HG02759 (cell line): ENCODE measurements at regions not wholly inside any gene's neighbourhood (a gene's known extent, or its start where the extent isn't known, plus 50 kb on each side); places are given as distances from the start of the nearest gene placed in this dataset.
"Not testable (repeated sequence)": the region's sequence is repeated elsewhere in the genome, so short reads cannot be mapped to it uniquely, and the experiment has no call there.

Experiments used
- ATAC-seq: cut with Tn5 transposase; IDR thresholded peaks from one replicate; pipeline ENCODE4 v1.9.1; 2021; ENCODE audit warnings: mild to moderate bottlenecking, moderate library complexity; ENCODE audit not compliant: unreplicated experiment

GRCh38 chr7:110417611-110418010, 673.3 kb upstream of the LRRN3 start:
- ATAC-seq = no peak

- ATAC-seq = no peak
Measured at GRCh38 chr7:110418659-110419280, 672.2 kb upstream of the LRRN3 start.

- ATAC-seq = no peak
Measured at GRCh38 chr7:110420788-110421187, 670.1 kb upstream of the LRRN3 start.

- ATAC-seq = no peak
Measured at GRCh38 chr7:110421490-110422241, 669.3 kb upstream of the LRRN3 start.

- ATAC-seq = no peak
Measured at GRCh38 chr7:110432061-110432553, 658.8 kb upstream of the LRRN3 start.

GRCh38 chr7:110438926-110439325, 652.0 kb upstream of the LRRN3 start:
- not testable (repeated sequence) for ATAC-seq

GRCh38 chr7:110442381-110442837, 648.5 kb upstream of the LRRN3 start:
- ATAC-seq = peak; percentile 71

GRCh38 chr7:110446658-110447057, 644.3 kb upstream of the LRRN3 start:
- ATAC-seq = no peak

- peak; percentile 55 for ATAC-seq
Measured at GRCh38 chr7:110448918-110449317, 642.0 kb upstream of the LRRN3 start.

GRCh38 chr7:110454713-110455112, 636.2 kb upstream of the LRRN3 start:
- ATAC-seq = no peak

GRCh38 chr7:110461621-110462020, 629.3 kb upstream of the LRRN3 start:
- ATAC-seq = no peak

- ATAC-seq = no peak
Measured at GRCh38 chr7:110470420-110470819, 620.5 kb upstream of the LRRN3 start.

GRCh38 chr7:110472419-110472818, 618.5 kb upstream of the LRRN3 start:
- ATAC-seq = not testable (repeated sequence)

- no peak for ATAC-seq
Measured at GRCh38 chr7:110480964-110481363, 610.0 kb upstream of the LRRN3 start.

GRCh38 chr7:110483553-110483952, 607.4 kb upstream of the LRRN3 start:
- no peak for ATAC-seq

GRCh38 chr7:110484356-110484755, 606.6 kb upstream of the LRRN3 start:
- no peak for ATAC-seq

GRCh38 chr7:110486549-110486948, 604.4 kb upstream of the LRRN3 start:
- no peak for ATAC-seq

GRCh38 chr7:110502888-110503465, 588.0 kb upstream of the LRRN3 start:
- ATAC-seq = no peak

- no peak for ATAC-seq
Measured at GRCh38 chr7:110507369-110507768, 583.6 kb upstream of the LRRN3 start.

GRCh38 chr7:110507832-110508231, 583.1 kb upstream of the LRRN3 start:
- no peak for ATAC-seq

GRCh38 chr7:110514975-110515551, 575.9 kb upstream of the LRRN3 start:
- ATAC-seq = not testable (repeated sequence)

GRCh38 chr7:110519851-110520250, 571.1 kb upstream of the LRRN3 start:
- no peak for ATAC-seq
